IMR-90 (cell line): ENCODE measurements at regions not wholly inside any gene's neighbourhood (a gene's known extent, or its start where the extent isn't known, plus 50 kb on each side); places are given as distances from the start of the nearest gene placed in this dataset.

Experiments
- ATAC-seq: fragments of 200-7000 bp; cut with Tn5 transposase; 2 replicates; pipeline ENCODE4 v1.9.1; 2020; ENCODE audit warnings: low read depth, mild to moderate bottlenecking, moderate library complexity
- BruUV-seq: library from RNA; stranded (reverse); fragments of 400-500 nt; replicated peaks from 2 replicates; lab custom pipeline; 2021; lab: Mats Ljungman, UMichigan
- CTCF ChIA-PET: fragments of 300-600 bp; formaldehyde crosslinking; extraction: SDS; loops from one replicate; lab custom pipeline; 2021; ENCODE audit warnings: antibody characterized with exemption; lab: Yijun Ruan, JAX
- POLR2A ChIA-PET: fragments of 300-600 bp; sonication (Branson Sonifier 250); formaldehyde crosslinking; loops from one replicate; lab custom pipeline; 2022; ENCODE audit warnings: antibody characterized with exemption; ENCODE audit not compliant: unreplicated experiment; lab: Charles Lee
- DNase-seq: peaks from one replicate; pipeline ENCODE4 v3.0.0; 2013
- H2AFZ ChIP-seq: replicated peaks from 2 replicates; pipeline ENCODE3; 2013; ENCODE audit warnings: low read length, mild to moderate bottlenecking; ENCODE audit not compliant: poor library complexity
- H2AK5ac ChIP-seq: 2 replicates; pipeline ENCODE4 v1.6.1; 2013; ENCODE audit warnings: low read depth, low read length, inconsistent platforms
- H2AK9ac ChIP-seq: replicated peaks from 2 replicates; pipeline ENCODE3; 2013; ENCODE audit warnings: mild to moderate bottlenecking, low read depth, low read length, moderate library complexity; ENCODE audit not compliant: poor library complexity
- H2BK120ac ChIP-seq: 2 replicates; pipeline ENCODE4 v1.6.1; 2013; ENCODE audit warnings: low read depth, low read length, inconsistent platforms
- H2BK15ac ChIP-seq: 3 replicates; pipeline ENCODE4 v1.6.1; 2013; ENCODE audit warnings: low read depth, low read length, inconsistent platforms
- H2BK20ac ChIP-seq: 2 replicates; pipeline ENCODE4 v1.6.1; 2013; ENCODE audit warnings: low read depth, mild to moderate bottlenecking, inconsistent platforms, low read length, moderate library complexity
- H2BK5ac ChIP-seq: 2 replicates; pipeline ENCODE4 v1.6.1; 2013; ENCODE audit warnings: mild to moderate bottlenecking, low read depth, low read length, inconsistent platforms; ENCODE audit not compliant: poor library complexity, severe bottlenecking
- H3K14ac ChIP-seq: replicated peaks from 2 replicates; pipeline ENCODE4 v1.6.1; 2013; ENCODE audit warnings: low read depth, low read length, inconsistent platforms
- H3K18ac ChIP-seq: 2 replicates; pipeline ENCODE4 v1.6.1; 2013; ENCODE audit warnings: low read depth, low read length, control low read depth
- H3K23ac ChIP-seq: 2 replicates; pipeline ENCODE4 v1.6.1; 2013; ENCODE audit warnings: low read depth, low read length, inconsistent platforms
- H3K27ac ChIP-seq: 2 replicates; pipeline ENCODE4 v1.5.1; 2013; ENCODE audit warnings: mild to moderate bottlenecking, control low read depth, low read length; ENCODE audit not compliant: insufficient read depth
- H3K27me3 ChIP-seq: 2 replicates; pipeline ENCODE4 v1.6.1; 2013; ENCODE audit warnings: low read length; ENCODE audit not compliant: control insufficient read depth, insufficient read depth
- H3K36me3 ChIP-seq: 2 replicates; pipeline ENCODE4 v1.6.1; 2013; ENCODE audit warnings: low read length, mixed read lengths; ENCODE audit not compliant: control insufficient read depth, insufficient read depth
- H3K4ac ChIP-seq: 2 replicates; pipeline ENCODE4 v1.6.1; 2013; ENCODE audit warnings: low read depth, low read length, inconsistent platforms
- H3K4me1 ChIP-seq: 2 replicates; pipeline ENCODE4 v1.6.1; 2013; ENCODE audit warnings: low read length, mixed read lengths; ENCODE audit not compliant: control insufficient read depth, insufficient read depth
- H3K4me2 ChIP-seq: 2 replicates; pipeline ENCODE4 v1.6.1; 2013; ENCODE audit warnings: low read depth, mild to moderate bottlenecking, control low read depth, low read length, moderate library complexity
- H3K4me3 ChIP-seq: 2 replicates; pipeline ENCODE4 v1.5.1; 2013; ENCODE audit warnings: low read depth, mild to moderate bottlenecking, control low read depth, low read length, moderate library complexity; ENCODE audit not compliant: insufficient read depth
- H3K56ac ChIP-seq: 2 replicates; pipeline ENCODE4 v1.6.1; 2013; ENCODE audit warnings: low read length, inconsistent platforms; ENCODE audit not compliant: insufficient read depth; ENCODE audit errors: extremely low read depth
- H3K79me1 ChIP-seq, 2 experiments: 2 replicates each; pipeline ENCODE4 v1.6.1; 2013; ENCODE audit warnings: low read length in 2 of 2, inconsistent platforms in 1 of 2, low read depth in 1 of 2
- H3K9ac ChIP-seq: 2 replicates; pipeline ENCODE4 v1.6.1; 2013; ENCODE audit warnings: low read depth, low read length, control low read depth
- H3K9me1 ChIP-seq: 2 replicates; pipeline ENCODE4 v1.6.1; 2013; ENCODE audit warnings: low read length, inconsistent platforms; ENCODE audit not compliant: insufficient read depth
- H3K9me3 ChIP-seq: 2 replicates; pipeline ENCODE4 v1.6.1; 2013; ENCODE audit warnings: low read length; ENCODE audit not compliant: control insufficient read depth, insufficient read depth
- H4K20me1 ChIP-seq: 2 replicates; pipeline ENCODE4 v1.6.1; 2013; ENCODE audit warnings: low read length, inconsistent platforms; ENCODE audit not compliant: insufficient read depth
- H4K5ac ChIP-seq: 2 replicates; pipeline ENCODE4 v1.6.1; 2013; ENCODE audit warnings: mild to moderate bottlenecking, low read depth, low read length, control low read depth
- H4K8ac ChIP-seq, 2 experiments: 2 replicates each; pipeline ENCODE4 v1.6.1; 2013; ENCODE audit warnings: low read depth in 2 of 2, low read length in 2 of 2, control low read depth in 1 of 2, inconsistent platforms in 1 of 2
- H4K91ac ChIP-seq: 2 replicates; pipeline ENCODE4 v1.6.1; 2013; ENCODE audit warnings: low read depth, low read length, inconsistent platforms; ENCODE audit not compliant: insufficient read depth
- BHLHE40 ChIP-seq: fragments of 150-350 bp; IDR thresholded peaks from 2 replicates; pipeline ENCODE4 v1.6.1; 2016; ENCODE audit warnings: mild to moderate bottlenecking, low read depth, low read length
- CEBPB ChIP-seq: IDR thresholded peaks from 2 replicates; pipeline ENCODE4 v1.6.1; 2012; ENCODE audit warnings: low read depth, low read length, improper control_type of control experiment
- MAZ ChIP-seq: IDR thresholded peaks from 2 replicates; pipeline ENCODE4 v1.6.1; 2012; ENCODE audit warnings: low read depth, mild to moderate bottlenecking, low read length, improper control_type of control experiment, moderate library complexity, borderline replicate concordance
- MXI1 ChIP-seq: IDR thresholded peaks from 2 replicates; pipeline ENCODE4 v1.6.1; 2012; ENCODE audit warnings: low read depth, mild to moderate bottlenecking, low read length, moderate library complexity, borderline replicate concordance
- POLR2A ChIP-seq: IDR thresholded peaks from 2 replicates; pipeline ENCODE4 v1.6.1; 2012; ENCODE audit warnings: mild to moderate bottlenecking, low read depth, low read length
- RCOR1 ChIP-seq: IDR thresholded peaks from 2 replicates; pipeline ENCODE4 v1.6.1; 2012; ENCODE audit warnings: mild to moderate bottlenecking, low read length, improper control_type of control experiment; ENCODE audit not compliant: insufficient replicate concordance
- SMC3 ChIP-seq: fragments of 150-350 bp; IDR thresholded peaks from 2 replicates; pipeline ENCODE4 v1.6.1; 2016; ENCODE audit warnings: low read depth, mild to moderate bottlenecking, antibody characterized with exemption, low read length, moderate library complexity
- WGBS, 2 experiments: methylation state at CpG; one replicate each; pipeline versions ENCODE4 v1.1.5 to v1.1.7; 2013; ENCODE audit warnings: missing lambda C conversion rate in 2 of 2; ENCODE audit not compliant: insufficient read length in 1 of 2; ENCODE audit errors: extremely low coverage in 2 of 2; 5-methylcytosine and 5-hydroxymethylcytosine counted together
- dilution Hi-C: fragments of 300-500 bp; cut with HindIII; formaldehyde crosslinking; loops from one replicate; pipeline ENCODE4 v1.14.3; 2018; ENCODE audit warnings: low sequenced_read_pairs; ENCODE audit not compliant: unreplicated experiment
- in situ Hi-C: fragments of 300-500 bp; cut with MboI; formaldehyde crosslinking; loops from 3 replicates; pipeline ENCODE4 v1.14.3; 2019; ENCODE audit warnings: low sequenced_read_pairs, inconsistent platforms, mixed read lengths
- intact Hi-C: fragments of 100-400 bp; cut with micrococcal nuclease; formaldehyde crosslinking; loops from 2 replicates; pipeline ENCODE4 v1.10.0; 2022

- intact Hi-C loops: no loop called here
- H2BK120ac ChIP-seq: peak overlapping the region; percentile 70
- no TSS peak for BruUV-seq
- H3K14ac ChIP-seq: 0 out of 2 replicates have a peak overlapping the region, but pooled peaks have one; percentile 0
- no peak for DNase-seq
- in situ Hi-C loops: no loop called here
- H4K8ac ChIP-seq: no peak overlapping the region
- H3K27me3 ChIP-seq: no peaks in the 10 kb centered on the region
- no peak for TF ChIP-seq BHLHE40
- no peak for TF ChIP-seq POLR2A
- TF ChIP-seq RCOR1: no peak
- TF ChIP-seq MAZ: no peak
- TF ChIP-seq SMC3: no peak
- TF ChIP-seq CEBPB: no peak
- no peak for TF ChIP-seq MXI1
- H3K56ac ChIP-seq: no peak overlapping the region
- H3K9ac ChIP-seq: no peak overlapping the region
- CTCF ChIA-PET: no interaction called here
- WGBS, 2 experiments: no CpG with 5 or more reads among the region's 1 CpG
- no peak overlapping the region for H3K27ac ChIP-seq
- no peaks in the 10 kb centered on the region for H3K36me3 ChIP-seq
- H4K20me1 ChIP-seq: no peaks in the 10 kb centered on the region
- no peak for ATAC-seq
- peak overlapping the region; percentile 24; the same call in 1 of the 2 replicates for H4K91ac ChIP-seq
- no peak overlapping the region for H3K4me3 ChIP-seq
- H2AFZ ChIP-seq: no peak overlapping the region
- peak overlapping the region; percentile 60; the same call in 1 of the 2 replicates for H3K18ac ChIP-seq
- no peak overlapping the region for H2AK9ac ChIP-seq
- H2BK20ac ChIP-seq: peak overlapping the region; percentile 58
- peak overlapping the region; percentile 82; the same call in 2 of the 3 replicates for H2BK15ac ChIP-seq
- no peak overlapping the region for H3K23ac ChIP-seq
- H3K9me1 ChIP-seq: no peaks in the 10 kb centered on the region
- H3K9me3 ChIP-seq: no peaks in the 10 kb centered on the region
- H4K5ac ChIP-seq: no peak overlapping the region
- peak overlapping the region; percentile 29; the same call in 1 of the 2 replicates for H2AK5ac ChIP-seq
- POLR2A ChIA-PET: no interaction called here
- dilution Hi-C loops: no loop called here
- H3K4me1 ChIP-seq: no peaks in the 10 kb centered on the region
- H3K4me2 ChIP-seq: no peak overlapping the region
- H3K79me1 ChIP-seq: no peaks in the 10 kb centered on the region
- H2BK5ac ChIP-seq: peak overlapping the region; percentile 0
- H3K4ac ChIP-seq: no peak overlapping the region; the same call in 1 of the 2 replicates
Observed at GRCh38 chr7:17057143-17057509, 175.3 kb upstream of the AGR3 start.
